Neural crest cell (in vitro differentiated cells): ENCODE measurements at regions not wholly inside any gene's neighbourhood (a gene's known extent, or its start where the extent isn't known, plus 50 kb on each side); places are given as distances from the start of the nearest gene placed in this dataset.
A peak's percentile ranks its signal among the peaks of the same experiment; 100 is the strongest.
"Not testable (repeated sequence)": the region's sequence is repeated elsewhere in the genome, so short reads cannot be mapped to it uniquely, and the experiment has no call there.

Source experiments
- DNase-seq: peaks from one replicate; pipeline ENCODE4 v3.0.0; 2021; ENCODE audit warnings: low read depth, mixed read lengths, low spot score
- H3K27ac Mint-ChIP-seq: one replicate; pipeline ENCODE4 v1.8.0; 2021; ENCODE audit warnings: mild to moderate bottlenecking, mixed read lengths; ENCODE audit not compliant: unreplicated experiment
- H3K27me3 Mint-ChIP-seq: 2 replicates; pipeline ENCODE4 v1.8.0; 2021; ENCODE audit warnings: low read depth, mild to moderate bottlenecking, mixed read lengths
- H3K36me3 Mint-ChIP-seq: 2 replicates; pipeline ENCODE4 v1.8.0; 2021; ENCODE audit warnings: low read depth, mild to moderate bottlenecking, mixed read lengths
- H3K4me1 Mint-ChIP-seq: 2 replicates; pipeline ENCODE4 v1.8.0; 2021; ENCODE audit warnings: mixed read lengths
- H3K4me3 Mint-ChIP-seq: one replicate; pipeline ENCODE4 v1.8.0; 2021; ENCODE audit warnings: mild to moderate bottlenecking, mixed read lengths
- H3K9me3 Mint-ChIP-seq: 2 replicates; pipeline ENCODE4 v1.8.0; 2021; ENCODE audit warnings: mixed read lengths
- TF ChIP-seq, protein P1 (sequence below): fragments of 200-600 bp; sonication (generic); conservative IDR thresholded peaks from 2 replicates; pipeline ENCODE4 v1.5.0; 2021; ENCODE audit warnings: antibody characterized with exemption, mild to moderate bottlenecking

DNA sequence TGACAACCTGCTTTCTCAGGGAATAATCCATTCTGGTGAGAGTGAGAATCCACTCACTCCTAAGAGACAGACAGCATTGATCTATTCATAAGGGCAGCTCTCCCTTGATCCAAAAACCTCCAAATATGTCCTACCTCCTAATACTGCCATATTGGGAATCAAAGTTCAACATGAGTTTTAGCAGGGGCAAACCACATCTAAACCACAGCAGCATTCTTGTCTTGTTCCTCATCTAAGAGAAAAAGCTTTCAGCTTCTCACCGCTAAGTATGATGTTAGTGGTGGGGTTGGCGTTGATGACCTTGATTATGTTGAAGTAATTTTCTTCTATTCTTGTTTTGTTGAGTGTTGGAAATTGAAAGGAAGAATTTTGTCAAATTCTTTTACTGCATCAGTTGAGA is 69.6 kb downstream of the SERTM2 start:
- DNase-seq = no peak
- TF ChIP-seq, protein P1, sequence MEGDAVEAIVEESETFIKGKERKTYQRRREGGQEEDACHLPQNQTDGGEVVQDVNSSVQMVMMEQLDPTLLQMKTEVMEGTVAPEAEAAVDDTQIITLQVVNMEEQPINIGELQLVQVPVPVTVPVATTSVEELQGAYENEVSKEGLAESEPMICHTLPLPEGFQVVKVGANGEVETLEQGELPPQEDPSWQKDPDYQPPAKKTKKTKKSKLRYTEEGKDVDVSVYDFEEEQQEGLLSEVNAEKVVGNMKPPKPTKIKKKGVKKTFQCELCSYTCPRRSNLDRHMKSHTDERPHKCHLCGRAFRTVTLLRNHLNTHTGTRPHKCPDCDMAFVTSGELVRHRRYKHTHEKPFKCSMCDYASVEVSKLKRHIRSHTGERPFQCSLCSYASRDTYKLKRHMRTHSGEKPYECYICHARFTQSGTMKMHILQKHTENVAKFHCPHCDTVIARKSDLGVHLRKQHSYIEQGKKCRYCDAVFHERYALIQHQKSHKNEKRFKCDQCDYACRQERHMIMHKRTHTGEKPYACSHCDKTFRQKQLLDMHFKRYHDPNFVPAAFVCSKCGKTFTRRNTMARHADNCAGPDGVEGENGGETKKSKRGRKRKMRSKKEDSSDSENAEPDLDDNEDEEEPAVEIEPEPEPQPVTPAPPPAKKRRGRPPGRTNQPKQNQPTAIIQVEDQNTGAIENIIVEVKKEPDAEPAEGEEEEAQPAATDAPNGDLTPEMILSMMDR = no peak
- H3K27ac Mint-ChIP-seq = no peak overlapping the region
- H3K36me3 Mint-ChIP-seq = no peaks in the 10 kb centered on the region
- H3K27me3 Mint-ChIP-seq = no peaks in the 10 kb centered on the region
- H3K4me1 Mint-ChIP-seq = peaks cover 16% of the 10 kb centered on the region
- no peak overlapping the region for H3K4me3 Mint-ChIP-seq
- no peaks in the 10 kb centered on the region for H3K9me3 Mint-ChIP-seq

DNA sequence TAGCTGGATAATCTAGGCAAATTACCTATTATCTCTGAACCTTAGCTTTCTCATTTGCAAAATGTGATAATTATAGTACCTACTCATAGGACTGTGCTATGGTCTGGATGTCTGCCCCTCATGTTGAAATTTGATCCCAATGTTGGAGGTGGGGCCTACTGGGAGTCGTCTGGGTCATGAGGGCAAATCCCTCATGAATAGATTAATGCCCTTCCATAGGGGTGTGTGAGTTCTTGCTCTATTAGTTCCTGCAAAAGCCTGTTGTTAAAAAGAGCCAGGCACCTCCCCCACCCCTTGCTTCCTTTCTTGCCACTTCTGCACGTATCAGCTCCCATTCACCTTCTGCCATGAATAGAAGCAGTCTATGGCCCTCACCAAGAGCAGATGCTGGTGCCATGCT is 73.9 kb downstream of the SERTM2 start:
- no peaks in the 10 kb centered on the region for H3K9me3 Mint-ChIP-seq
- peaks cover 2% of the 10 kb centered on the region for H3K36me3 Mint-ChIP-seq
- no peak for DNase-seq
- H3K4me3 Mint-ChIP-seq = peak overlapping the region; percentile 2
- no peaks in the 10 kb centered on the region for H3K27me3 Mint-ChIP-seq
- H3K4me1 Mint-ChIP-seq = peaks cover 23% of the 10 kb centered on the region
- TF ChIP-seq, protein P1 = no peak
- H3K27ac Mint-ChIP-seq = no peak overlapping the region

DNA sequence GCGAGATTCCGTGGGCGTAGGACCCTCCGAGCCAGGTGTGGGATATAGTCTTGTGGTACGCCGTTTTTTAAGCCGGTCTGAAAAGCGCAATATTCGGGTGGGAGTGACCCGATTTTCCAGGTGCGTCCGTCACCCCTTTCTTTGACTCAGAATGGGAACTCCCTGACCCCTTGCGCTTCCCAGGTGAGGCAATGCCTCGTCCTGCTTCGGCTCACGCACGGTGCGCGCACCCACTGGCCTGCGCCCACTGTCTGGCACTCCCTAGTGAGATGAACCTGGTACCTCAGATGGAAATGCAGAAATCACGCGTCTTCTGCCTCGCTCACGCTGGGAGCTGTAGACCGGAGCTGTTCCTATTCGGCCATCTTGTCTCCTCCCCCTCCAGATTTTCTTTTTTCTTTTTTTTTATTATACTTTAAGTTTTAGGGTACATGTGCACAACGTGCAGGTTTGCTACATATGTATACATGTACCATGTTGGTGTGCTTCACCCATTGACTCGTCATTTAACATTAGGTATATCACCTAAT is 83.0 kb downstream of the SERTM2 start:
- H3K4me3 Mint-ChIP-seq, DNase-seq, H3K36me3 Mint-ChIP-seq, H3K9me3 Mint-ChIP-seq, H3K27me3 Mint-ChIP-seq, H3K27ac Mint-ChIP-seq, H3K4me1 Mint-ChIP-seq: not testable (repeated sequence)

DNA sequence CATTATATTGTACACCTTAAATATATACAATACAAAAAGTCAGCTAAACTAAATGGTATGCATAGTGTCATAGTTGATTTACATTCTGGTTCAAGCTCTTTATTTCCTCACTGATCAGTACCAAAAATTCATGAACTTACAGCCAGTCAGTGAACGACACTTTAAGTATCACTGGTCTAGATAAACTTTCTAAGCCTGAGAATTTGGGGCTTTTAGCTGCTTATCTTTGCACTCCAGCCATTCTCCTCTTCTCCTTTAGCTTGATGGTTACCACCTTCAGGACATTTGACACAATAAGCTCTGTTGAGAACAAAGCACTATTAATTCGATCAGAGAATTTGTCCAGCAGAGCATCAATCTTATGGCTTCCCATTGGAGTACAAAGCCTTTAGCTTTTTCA is 83.0 kb upstream of the ALG13 start:
- no peaks in the 10 kb centered on the region for H3K36me3 Mint-ChIP-seq
- TF ChIP-seq, protein P1 = no peak
- H3K27ac Mint-ChIP-seq = no peak overlapping the region
- H3K4me1 Mint-ChIP-seq = no peaks in the 10 kb centered on the region
- DNase-seq = no peak
- H3K9me3 Mint-ChIP-seq = no peaks in the 10 kb centered on the region
- no peaks in the 10 kb centered on the region for H3K27me3 Mint-ChIP-seq
- no peak overlapping the region for H3K4me3 Mint-ChIP-seq

DNA sequence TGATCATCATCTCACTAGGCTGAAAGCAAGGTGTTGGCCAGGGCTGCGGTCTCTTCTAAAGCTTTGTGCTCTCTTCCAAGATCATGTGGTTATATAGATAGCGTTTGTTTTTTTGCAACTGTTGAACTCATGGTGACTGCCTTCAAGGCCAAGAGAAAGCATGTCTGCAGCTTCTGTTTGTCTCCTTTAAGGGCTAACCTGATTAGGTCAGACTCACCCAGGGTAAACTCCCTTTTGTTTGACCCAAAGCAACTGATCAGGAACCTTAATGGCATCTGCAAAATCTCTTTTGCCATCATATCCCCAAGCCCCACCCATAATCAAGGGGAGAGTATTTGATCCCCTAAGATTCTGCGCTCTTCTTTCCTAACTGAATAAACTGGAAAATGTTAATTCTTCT is 72.2 kb upstream of the ALG13 start:
- H3K9me3 Mint-ChIP-seq = no peaks in the 10 kb centered on the region
- H3K4me3 Mint-ChIP-seq = no peak overlapping the region
- TF ChIP-seq, protein P1 = no peak
- H3K27me3 Mint-ChIP-seq = no peaks in the 10 kb centered on the region
- H3K36me3 Mint-ChIP-seq = no peaks in the 10 kb centered on the region
- no peak overlapping the region for H3K27ac Mint-ChIP-seq
- DNase-seq = no peak
- no peaks in the 10 kb centered on the region for H3K4me1 Mint-ChIP-seq

DNA sequence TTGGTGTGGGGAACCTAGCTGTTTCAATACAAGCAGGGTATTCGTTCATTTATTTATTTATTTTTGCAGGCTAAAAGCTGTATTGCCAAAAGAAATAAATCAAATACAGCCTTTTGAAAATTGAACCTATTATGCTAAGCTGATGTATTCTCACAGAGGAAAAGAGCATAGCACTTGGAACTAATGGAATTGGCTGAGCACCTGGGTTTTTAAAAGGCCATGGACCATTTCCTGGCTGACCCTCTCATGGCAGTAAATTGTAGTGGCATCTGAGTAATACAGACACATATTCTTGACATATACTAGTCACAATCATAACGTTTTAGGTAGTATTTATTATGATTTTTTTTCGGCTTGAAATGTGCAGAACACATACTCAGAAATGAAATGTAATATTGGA is 71.8 kb upstream of the ALG13 start:
- Mint-ChIP-seq H3K27me3 (no peaks in the 10 kb centered on the region), H3K9me3 (no peaks in the 10 kb centered on the region), H3K4me1 (no peaks in the 10 kb centered on the region), H3K4me3 (no peak overlapping the region), H3K36me3 (no peaks in the 10 kb centered on the region), H3K27ac (no peak overlapping the region)
- TF ChIP-seq, protein P1 = no peak
- DNase-seq = no peak
